ENCODE measurements at regions not wholly inside any gene's neighbourhood (a gene's known extent, or its start where the extent isn't known, plus 50 kb on each side); places are given as distances from the start of the nearest gene placed in this dataset.

DNA sequence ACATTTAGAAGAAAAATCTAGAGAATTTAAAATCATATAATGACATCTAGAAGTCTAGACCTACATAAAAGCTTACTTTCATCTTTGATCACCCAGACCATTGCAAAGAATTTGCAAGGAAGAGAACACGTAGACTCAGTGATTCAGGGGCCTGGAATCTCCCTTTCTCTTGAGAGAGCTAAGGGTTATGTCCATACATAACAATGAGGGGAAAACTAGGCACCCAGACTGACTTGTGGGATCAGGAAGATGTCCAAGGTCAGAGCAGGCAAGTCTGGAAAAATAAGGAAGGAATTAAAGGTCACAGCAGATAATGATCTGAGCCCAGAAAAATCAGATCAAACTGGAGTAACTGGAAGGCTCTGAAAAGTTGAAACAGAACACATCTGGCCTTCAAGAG, 198.4 kb upstream of the SFRP2 start:
- TF ChIP-seq, protein P1, sequence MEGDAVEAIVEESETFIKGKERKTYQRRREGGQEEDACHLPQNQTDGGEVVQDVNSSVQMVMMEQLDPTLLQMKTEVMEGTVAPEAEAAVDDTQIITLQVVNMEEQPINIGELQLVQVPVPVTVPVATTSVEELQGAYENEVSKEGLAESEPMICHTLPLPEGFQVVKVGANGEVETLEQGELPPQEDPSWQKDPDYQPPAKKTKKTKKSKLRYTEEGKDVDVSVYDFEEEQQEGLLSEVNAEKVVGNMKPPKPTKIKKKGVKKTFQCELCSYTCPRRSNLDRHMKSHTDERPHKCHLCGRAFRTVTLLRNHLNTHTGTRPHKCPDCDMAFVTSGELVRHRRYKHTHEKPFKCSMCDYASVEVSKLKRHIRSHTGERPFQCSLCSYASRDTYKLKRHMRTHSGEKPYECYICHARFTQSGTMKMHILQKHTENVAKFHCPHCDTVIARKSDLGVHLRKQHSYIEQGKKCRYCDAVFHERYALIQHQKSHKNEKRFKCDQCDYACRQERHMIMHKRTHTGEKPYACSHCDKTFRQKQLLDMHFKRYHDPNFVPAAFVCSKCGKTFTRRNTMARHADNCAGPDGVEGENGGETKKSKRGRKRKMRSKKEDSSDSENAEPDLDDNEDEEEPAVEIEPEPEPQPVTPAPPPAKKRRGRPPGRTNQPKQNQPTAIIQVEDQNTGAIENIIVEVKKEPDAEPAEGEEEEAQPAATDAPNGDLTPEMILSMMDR (IDR thresholded peaks at IDR 0.05), result no peak
- TF ChIP-seq POLR2A (IDR thresholded peaks at IDR 0.05), result no peak

Data from testis (tissue), 2 donors.